ENCODE measurements at regions not wholly inside any gene's neighbourhood (a gene's known extent, or its start where the extent isn't known, plus 50 kb on each side); places are given as distances from the start of the nearest gene placed in this dataset.

GRCh38 chr4:63080934-63081333 lies 1328.3 kb downstream of the TECRL start:
- H3K4me3 ChIP-seq (ENCODE audit: insufficient read depth, low read depth, low read length): no peak overlapping the region
- no peak overlapping the region for H3K18ac ChIP-seq (ENCODE audit: low read depth, low read length)
- no peak overlapping the region for H4K8ac ChIP-seq (ENCODE audit: low read depth in 2 of 2, low read length in 2 of 2)
- CTCF ChIA-PET: no interaction called here
- no peaks in the 10 kb centered on the region for H3K27me3 ChIP-seq (ENCODE audit: control insufficient read depth, insufficient read depth, low read length)
- no peak overlapping the region for H2BK120ac ChIP-seq (ENCODE audit: low read depth, low read length)
- in situ Hi-C loops (cut with MboI; ENCODE audit: low sequenced_read_pairs): no loop called here
- H3K27ac ChIP-seq (ENCODE audit: insufficient read depth, low read length): no peak overlapping the region
- H3K23ac ChIP-seq (ENCODE audit: low read depth, low read length): no peak overlapping the region
- no TSS peak for BruUV-seq (replicated peaks)
- H3K9ac ChIP-seq (ENCODE audit: low read depth, low read length): no peak overlapping the region
- H2BK15ac ChIP-seq (ENCODE audit: low read depth, low read length): no peak overlapping the region
- H3K9me1 ChIP-seq (ENCODE audit: insufficient read depth, low read length): no peaks in the 10 kb centered on the region
- no peak overlapping the region for H3K4me2 ChIP-seq (ENCODE audit: low read depth, low read length)
- no peak overlapping the region for H4K91ac ChIP-seq (ENCODE audit: insufficient read depth, low read depth, low read length)
- no peaks in the 10 kb centered on the region for H3K36me3 ChIP-seq (ENCODE audit: control insufficient read depth, insufficient read depth, low read length)
- no peak overlapping the region for H4K5ac ChIP-seq (ENCODE audit: low read depth, low read length)
- H3K14ac ChIP-seq (replicated peaks; ENCODE audit: low read depth, low read length): no peak overlapping the region
- no peak overlapping the region for H2BK5ac ChIP-seq (ENCODE audit: low read depth, low read length, poor library complexity, severe bottlenecking)
- no peaks in the 10 kb centered on the region for H3K79me1 ChIP-seq (ENCODE audit: low read depth in 1 of 2, low read length in 2 of 2)
- TF ChIP-seq RAD21 (IDR thresholded peaks at IDR 0.05; ENCODE audit: low read length): no peak
- TF ChIP-seq CEBPB (IDR thresholded peaks at IDR 0.05; ENCODE audit: low read depth, low read length): no peak
- no peak for TF ChIP-seq CHD1 (IDR thresholded peaks at IDR 0.05; ENCODE audit: low read depth, low read length)
- no peak for TF ChIP-seq POLR2A (IDR thresholded peaks at IDR 0.05; ENCODE audit: low read depth, low read length)
- TF ChIP-seq SMC3 (IDR thresholded peaks at IDR 0.05; ENCODE audit: low read depth, low read length): no peak
- TF ChIP-seq RFX5 (IDR thresholded peaks at IDR 0.05; ENCODE audit: low read depth, low read length): no peak
- TF ChIP-seq BHLHE40 (IDR thresholded peaks at IDR 0.05; ENCODE audit: low read depth, low read length): no peak
- TF ChIP-seq MXI1 (IDR thresholded peaks at IDR 0.05; ENCODE audit: borderline replicate concordance, low read depth, low read length): no peak
- TF ChIP-seq CTCF (conservative IDR thresholded peaks at IDR 0.05; ENCODE audit: low read depth, low read length): no peak
- TF ChIP-seq RCOR1 (IDR thresholded peaks at IDR 0.05; ENCODE audit: insufficient replicate concordance, low read length): no peak
- no peak for TF ChIP-seq NFE2L2 (IDR thresholded peaks at IDR 0.05; ENCODE audit: low read depth, low read length)
- no peak for TF ChIP-seq MAZ (IDR thresholded peaks at IDR 0.05; ENCODE audit: borderline replicate concordance, low read depth, low read length)
- no peak overlapping the region for H2BK20ac ChIP-seq (ENCODE audit: low read depth, low read length)
- no peak overlapping the region for H2AK9ac ChIP-seq (replicated peaks; ENCODE audit: low read depth, low read length, poor library complexity)
- no CpG with 5 or more reads among the region's 1 CpG for WGBS, 2 experiments (ENCODE audit: extremely low coverage in 2 of 2, insufficient read length in 1 of 2)
- intact Hi-C loops (cut with micrococcal nuclease): no loop called here
- no peak overlapping the region for H3K56ac ChIP-seq (ENCODE audit: extremely low read depth, insufficient read depth, low read length)
- ATAC-seq (ENCODE audit: low read depth) (no peak), DNase-seq (no peak)
- H4K20me1 ChIP-seq (ENCODE audit: insufficient read depth, low read length): no peaks in the 10 kb centered on the region
- H2AK5ac ChIP-seq (ENCODE audit: low read depth, low read length): no peak overlapping the region
- H3K4me1 ChIP-seq (ENCODE audit: control insufficient read depth, insufficient read depth, low read length): no peaks in the 10 kb centered on the region
- dilution Hi-C loops (cut with HindIII; ENCODE audit: low sequenced_read_pairs, unreplicated experiment): no loop called here
- peaks cover 11% of the 10 kb centered on the region; the same call in 1 of the 2 replicates for H3K9me3 ChIP-seq (ENCODE audit: control insufficient read depth, insufficient read depth, low read length)
- POLR2A ChIA-PET (ENCODE audit: unreplicated experiment): no interaction called here
- no peak overlapping the region for H2AFZ ChIP-seq (replicated peaks; ENCODE audit: low read length, poor library complexity)
- H3K4ac ChIP-seq (ENCODE audit: low read depth, low read length): no peak overlapping the region

Measured in IMR-90 (cell line).